B cell (primary cell): ENCODE measurements at regions not wholly inside any gene's neighbourhood (a gene's known extent, or its start where the extent isn't known, plus 50 kb on each side); places are given as distances from the start of the nearest gene placed in this dataset.

Experiments used
- EZH2 ChIP-seq: IDR thresholded peaks from 2 replicates; pipeline ENCODE4 v1.6.1; 2012; ENCODE audit warnings: borderline replicate concordance, low read depth, mild to moderate bottlenecking, moderate library complexity, low read length; ENCODE audit not compliant: insufficient read depth, poor library complexity, severe bottlenecking
- TF ChIP-seq, protein P1 (sequence below): fragments of 200-600 bp; IDR thresholded peaks from one replicate; pipeline ENCODE4 v1.8.0; 2022; ENCODE audit warnings: antibody characterized with exemption, mild to moderate bottlenecking

GRCh38 chr16:62870554-62870953 lies 834.3 kb upstream of the CDH8 start:
- TF ChIP-seq, protein P1, sequence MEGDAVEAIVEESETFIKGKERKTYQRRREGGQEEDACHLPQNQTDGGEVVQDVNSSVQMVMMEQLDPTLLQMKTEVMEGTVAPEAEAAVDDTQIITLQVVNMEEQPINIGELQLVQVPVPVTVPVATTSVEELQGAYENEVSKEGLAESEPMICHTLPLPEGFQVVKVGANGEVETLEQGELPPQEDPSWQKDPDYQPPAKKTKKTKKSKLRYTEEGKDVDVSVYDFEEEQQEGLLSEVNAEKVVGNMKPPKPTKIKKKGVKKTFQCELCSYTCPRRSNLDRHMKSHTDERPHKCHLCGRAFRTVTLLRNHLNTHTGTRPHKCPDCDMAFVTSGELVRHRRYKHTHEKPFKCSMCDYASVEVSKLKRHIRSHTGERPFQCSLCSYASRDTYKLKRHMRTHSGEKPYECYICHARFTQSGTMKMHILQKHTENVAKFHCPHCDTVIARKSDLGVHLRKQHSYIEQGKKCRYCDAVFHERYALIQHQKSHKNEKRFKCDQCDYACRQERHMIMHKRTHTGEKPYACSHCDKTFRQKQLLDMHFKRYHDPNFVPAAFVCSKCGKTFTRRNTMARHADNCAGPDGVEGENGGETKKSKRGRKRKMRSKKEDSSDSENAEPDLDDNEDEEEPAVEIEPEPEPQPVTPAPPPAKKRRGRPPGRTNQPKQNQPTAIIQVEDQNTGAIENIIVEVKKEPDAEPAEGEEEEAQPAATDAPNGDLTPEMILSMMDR: no peak
- no peak for TF ChIP-seq EZH2
